Ascending aorta (tissue), 2 donors: ENCODE measurements at regions not wholly inside any gene's neighbourhood (a gene's known extent, or its start where the extent isn't known, plus 50 kb on each side); places are given as distances from the start of the nearest gene placed in this dataset.

Source experiments
- DNase-seq, 2 donors: peaks; one replicate each; pipeline ENCODE4 v3.0.0-alpha.2; 2019; ENCODE audit warnings: low spot score in 2 of 2
- H3K27ac ChIP-seq, 2 donors: fragments of 200-600 bp; sonication (generic); one replicate each; pipeline ENCODE4 v1.5.1; 2016 to 2017; ENCODE audit warnings: mild to moderate bottlenecking in 1 of 2
- H3K27me3 ChIP-seq: fragments of 200-600 bp; sonication (generic); one replicate; pipeline ENCODE4 v1.5.1; 2017
- H3K36me3 ChIP-seq, 2 donors: fragments of 200-600 bp; sonication (generic); one replicate each; pipeline ENCODE4 v1.5.1; 2016
- H3K4me1 ChIP-seq, 2 donors: fragments of 200-600 bp; sonication (generic); one replicate each; pipeline ENCODE4 v1.5.1; 2016 to 2017; ENCODE audit warnings: mild to moderate bottlenecking in 1 of 2
- H3K4me3 ChIP-seq, 2 donors: fragments of 200-600 bp; sonication (generic); one replicate each; pipeline ENCODE4 v1.5.1; 2016 to 2017; ENCODE audit warnings: mild to moderate bottlenecking in 1 of 2
- H3K9me3 ChIP-seq, 2 donors: fragments of 200-600 bp; sonication (generic); one replicate each; pipeline ENCODE4 v1.5.1; 2016
- intact Hi-C: fragments of 100-400 bp; cut with DNase I; formaldehyde crosslinking; loops from one replicate; pipeline ENCODE4 v1.15.1; 2023
- TF ChIP-seq, protein P1 (sequence below), 3 experiments: fragments of 200-600 bp in 2 of 3; fragments of 450-650 bp in 1 of 3; sonication (generic) in 2 of 3; IDR thresholded peaks; one replicate each; pipeline ENCODE4 v1.5.1; 2016 to 2019; ENCODE audit warnings: antibody characterized with exemption in 3 of 3, mild to moderate bottlenecking in 1 of 3, moderate library complexity in 1 of 3

DNA sequence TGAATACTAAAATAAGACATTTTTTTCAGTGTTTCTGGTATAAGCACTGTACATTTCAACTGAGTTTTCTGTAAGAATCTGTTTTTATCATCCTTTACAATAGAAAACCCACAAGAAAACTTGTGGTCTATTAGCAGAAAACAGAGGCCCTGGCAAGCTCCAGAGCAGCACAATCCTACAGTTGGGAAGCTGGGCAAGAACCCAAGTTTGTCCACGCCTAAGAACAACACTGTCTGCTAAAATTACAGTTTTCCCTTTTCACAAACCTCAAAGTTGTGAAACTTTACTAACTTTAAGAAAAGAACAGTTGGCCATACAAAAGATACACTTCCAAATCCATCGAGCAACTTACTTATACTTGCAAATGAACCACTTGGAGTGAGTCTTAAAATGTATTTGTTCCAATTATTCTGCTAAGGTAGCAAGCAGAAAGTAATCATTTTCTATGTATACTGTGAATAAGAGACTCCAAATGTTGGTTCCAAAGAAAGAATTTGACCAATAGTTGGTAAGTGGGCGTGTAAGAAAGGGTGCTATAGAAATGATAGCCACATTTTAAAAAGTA is 982.0 kb upstream of the ARRDC3 start:
- Histone ChIP-seq H3K4me3 (no peak overlapping the region), H3K9me3 (no peaks in the 10 kb centered on the region), H3K27ac (no peak overlapping the region), H3K4me1 (no peaks in the 10 kb centered on the region), H3K27me3 (no peaks in the 10 kb centered on the region), H3K36me3 (no peaks in the 10 kb centered on the region)
- no peak for DNase-seq
- TF ChIP-seq, protein P1, sequence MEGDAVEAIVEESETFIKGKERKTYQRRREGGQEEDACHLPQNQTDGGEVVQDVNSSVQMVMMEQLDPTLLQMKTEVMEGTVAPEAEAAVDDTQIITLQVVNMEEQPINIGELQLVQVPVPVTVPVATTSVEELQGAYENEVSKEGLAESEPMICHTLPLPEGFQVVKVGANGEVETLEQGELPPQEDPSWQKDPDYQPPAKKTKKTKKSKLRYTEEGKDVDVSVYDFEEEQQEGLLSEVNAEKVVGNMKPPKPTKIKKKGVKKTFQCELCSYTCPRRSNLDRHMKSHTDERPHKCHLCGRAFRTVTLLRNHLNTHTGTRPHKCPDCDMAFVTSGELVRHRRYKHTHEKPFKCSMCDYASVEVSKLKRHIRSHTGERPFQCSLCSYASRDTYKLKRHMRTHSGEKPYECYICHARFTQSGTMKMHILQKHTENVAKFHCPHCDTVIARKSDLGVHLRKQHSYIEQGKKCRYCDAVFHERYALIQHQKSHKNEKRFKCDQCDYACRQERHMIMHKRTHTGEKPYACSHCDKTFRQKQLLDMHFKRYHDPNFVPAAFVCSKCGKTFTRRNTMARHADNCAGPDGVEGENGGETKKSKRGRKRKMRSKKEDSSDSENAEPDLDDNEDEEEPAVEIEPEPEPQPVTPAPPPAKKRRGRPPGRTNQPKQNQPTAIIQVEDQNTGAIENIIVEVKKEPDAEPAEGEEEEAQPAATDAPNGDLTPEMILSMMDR (IDR thresholded peaks at IDR 0.05), result no peak
- intact Hi-C loops, result no loop called here

DNA sequence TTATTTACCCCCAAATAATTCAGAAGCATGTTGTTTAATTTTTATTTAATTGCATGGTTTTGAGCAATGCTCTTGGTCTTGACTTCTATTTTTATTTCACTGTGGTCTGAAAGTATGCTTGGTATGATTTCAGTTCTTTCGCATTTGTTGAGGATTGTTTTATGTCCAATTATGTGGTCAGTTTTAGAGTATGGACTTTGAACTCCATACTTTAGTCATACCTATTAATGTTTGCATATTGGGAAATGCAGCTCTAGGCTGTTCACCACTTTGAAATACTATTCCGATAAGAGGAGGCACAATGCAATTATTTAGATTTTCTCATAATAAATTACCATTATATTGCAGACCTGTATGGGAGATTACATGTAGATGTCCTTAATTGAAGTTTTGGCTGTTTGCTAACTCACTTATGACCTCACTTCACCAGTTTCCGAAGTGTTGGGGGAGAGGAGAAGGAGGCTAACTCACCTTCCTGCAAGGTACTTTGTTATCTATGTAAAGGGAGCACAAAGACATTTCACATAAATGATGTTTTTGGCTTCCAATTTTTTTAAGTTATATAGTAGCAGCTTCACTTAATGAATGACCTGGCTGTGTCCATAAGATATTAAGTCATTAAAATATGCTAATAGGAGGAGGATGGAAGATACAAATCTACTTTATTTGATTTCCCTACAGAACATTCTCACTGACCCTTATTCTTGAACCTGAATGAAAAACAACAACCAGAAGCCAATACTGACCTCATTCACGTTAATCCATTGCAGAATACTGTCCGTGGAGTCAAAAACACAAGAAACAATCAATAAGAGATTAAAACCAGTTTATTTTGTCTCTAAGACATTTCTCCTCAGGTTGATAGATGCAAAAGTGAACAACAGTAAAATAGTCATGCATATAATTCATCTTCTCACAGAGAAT is 970.3 kb upstream of the ARRDC3 start:
- intact Hi-C loops, result no loop called here
- Histone ChIP-seq H3K27ac (no peak overlapping the region), H3K4me3 (no peak overlapping the region), H3K4me1 (no peaks in the 10 kb centered on the region), H3K27me3 (no peaks in the 10 kb centered on the region), H3K9me3 (no peaks in the 10 kb centered on the region), H3K36me3 (no peaks in the 10 kb centered on the region)
- TF ChIP-seq, protein P1 (IDR thresholded peaks at IDR 0.05), result no peak
- no peak for DNase-seq

DNA sequence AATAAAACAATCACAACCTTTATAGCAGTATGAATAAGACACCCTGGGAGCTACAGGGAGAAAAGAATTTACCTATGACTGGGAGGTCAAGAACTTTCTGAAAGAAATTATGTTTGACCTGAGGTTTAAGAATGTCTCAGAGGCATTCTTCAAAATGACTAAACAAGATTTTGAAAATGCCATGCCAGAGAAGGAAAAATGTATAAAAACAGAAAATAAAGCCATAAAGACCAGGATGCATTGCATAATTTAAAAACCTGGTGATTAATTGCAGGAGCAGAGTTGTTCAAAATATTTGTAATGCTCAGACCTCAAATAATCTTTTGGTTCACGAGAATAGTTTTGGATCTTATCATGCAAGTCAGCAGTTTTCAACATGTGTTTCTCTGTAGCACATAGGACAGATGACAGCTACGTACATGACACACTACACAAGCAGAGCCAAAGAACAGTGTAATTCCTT is 954.7 kb upstream of the ARRDC3 start:
- H3K27me3 ChIP-seq, result no peaks in the 10 kb centered on the region
- H3K4me1 ChIP-seq, result no peaks in the 10 kb centered on the region
- no peak overlapping the region for H3K4me3 ChIP-seq
- TF ChIP-seq, protein P1 (IDR thresholded peaks at IDR 0.05), result no peak
- no peaks in the 10 kb centered on the region for H3K36me3 ChIP-seq
- H3K27ac ChIP-seq, result no peak overlapping the region
- intact Hi-C loops, result no loop called here
- no peak for DNase-seq
- no peaks in the 10 kb centered on the region for H3K9me3 ChIP-seq

DNA sequence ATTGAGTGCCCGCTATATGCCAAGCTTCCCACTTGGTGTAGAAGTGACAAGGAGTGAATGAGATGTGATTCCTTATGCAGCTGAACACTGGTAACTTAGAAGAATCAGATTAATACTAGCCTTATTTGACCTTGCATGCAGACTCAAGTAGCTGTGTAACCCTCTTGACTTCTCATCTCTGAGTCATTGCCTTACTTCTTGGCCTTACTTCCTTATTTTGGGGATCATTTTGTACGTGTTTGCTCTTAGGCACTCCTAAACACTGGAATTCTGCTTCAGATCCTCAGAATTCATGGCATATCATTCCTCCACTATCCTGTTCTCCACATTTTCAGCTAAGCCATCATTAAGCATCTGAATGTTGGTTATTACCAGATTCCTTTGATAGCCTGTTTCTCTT is 948.9 kb upstream of the ARRDC3 start:
- no peak for DNase-seq
- H3K36me3 ChIP-seq, result no peaks in the 10 kb centered on the region
- no peak overlapping the region for H3K27ac ChIP-seq
- no peak overlapping the region for H3K4me3 ChIP-seq
- intact Hi-C loops, result no loop called here
- no peaks in the 10 kb centered on the region for H3K9me3 ChIP-seq
- H3K4me1 ChIP-seq, result no peaks in the 10 kb centered on the region
- TF ChIP-seq, protein P1 (IDR thresholded peaks at IDR 0.05), result no peak
- no peaks in the 10 kb centered on the region for H3K27me3 ChIP-seq

DNA sequence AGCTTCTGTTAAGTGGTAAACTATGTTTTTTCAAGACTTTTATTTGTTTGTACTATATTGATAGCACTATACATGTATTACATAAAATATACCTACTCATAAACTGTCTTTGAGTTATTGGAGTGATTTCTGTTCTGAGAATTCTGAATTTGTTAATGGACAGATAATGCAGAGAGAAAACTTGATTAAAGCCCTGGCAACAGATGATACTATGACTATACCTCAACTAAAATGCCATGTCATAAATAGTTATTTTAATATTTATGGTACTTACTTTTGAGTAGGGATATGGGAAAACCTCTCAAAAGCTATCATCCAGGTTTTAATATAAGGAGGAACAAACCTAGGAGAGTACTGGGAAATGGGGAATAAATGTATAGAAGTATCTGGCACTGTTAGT is 947.2 kb upstream of the ARRDC3 start:
- H3K27ac ChIP-seq, result no peak overlapping the region
- H3K36me3 ChIP-seq, result no peaks in the 10 kb centered on the region
- TF ChIP-seq, protein P1 (IDR thresholded peaks at IDR 0.05), result no peak
- H3K27me3 ChIP-seq, result no peaks in the 10 kb centered on the region
- intact Hi-C loops, result no loop called here
- no peaks in the 10 kb centered on the region for H3K4me1 ChIP-seq
- no peaks in the 10 kb centered on the region for H3K9me3 ChIP-seq
- DNase-seq, result no peak
- H3K4me3 ChIP-seq, result no peak overlapping the region
